Progenitor cell of endocrine pancreas (in vitro differentiated cells): ENCODE measurements at regions not wholly inside any gene's neighbourhood (a gene's known extent, or its start where the extent isn't known, plus 50 kb on each side); places are given as distances from the start of the nearest gene placed in this dataset.

Experiments used
- DNase-seq: peaks from one replicate; pipeline ENCODE4 v3.0.0; 2021; ENCODE audit warnings: low spot score; ENCODE audit not compliant: unreplicated experiment
- H3K27ac Mint-ChIP-seq: 2 replicates; pipeline ENCODE4 v1.8.0; 2021; ENCODE audit warnings: mild to moderate bottlenecking, moderate library complexity, mixed read lengths
- H3K27me3 Mint-ChIP-seq: 2 replicates; pipeline ENCODE4 v1.8.0; 2021; ENCODE audit warnings: mixed read lengths
- H3K36me3 Mint-ChIP-seq: 2 replicates; pipeline ENCODE4 v1.8.0; 2022; ENCODE audit warnings: mixed read lengths; ENCODE audit not compliant: insufficient read depth
- H3K4me1 Mint-ChIP-seq: 2 replicates; pipeline ENCODE4 v1.8.0; 2021; ENCODE audit warnings: low read depth, mixed read lengths
- H3K4me3 Mint-ChIP-seq: 2 replicates; pipeline ENCODE4 v1.8.0; 2021; ENCODE audit warnings: low read depth, mild to moderate bottlenecking, moderate library complexity, mixed read lengths
- H3K9me3 Mint-ChIP-seq: 2 replicates; pipeline ENCODE4 v1.8.0; 2021; ENCODE audit warnings: low read depth, mixed read lengths
- CTCF ChIP-seq: fragments of 200-600 bp; sonication (generic); IDR thresholded peaks from one replicate; pipeline ENCODE4 v1.5.0; 2021; ENCODE audit warnings: antibody characterized with exemption, mild to moderate bottlenecking; ENCODE audit not compliant: unreplicated experiment

GRCh38 chr6:63394656-63395308, 75.0 kb upstream of the LGSN start:
- H3K36me3 Mint-ChIP-seq: no peaks in the 10 kb centered on the region
- H3K27ac Mint-ChIP-seq: no peak overlapping the region
- peaks cover 13% of the 10 kb centered on the region for H3K4me1 Mint-ChIP-seq
- no peak overlapping the region for H3K4me3 Mint-ChIP-seq
- no peak for DNase-seq
- no peaks in the 10 kb centered on the region for H3K9me3 Mint-ChIP-seq
- TF ChIP-seq CTCF: no peak
- H3K27me3 Mint-ChIP-seq: no peaks in the 10 kb centered on the region

GRCh38 chr6:63395381-63395780, 75.6 kb upstream of the LGSN start:
- no peak overlapping the region for H3K4me3 Mint-ChIP-seq
- H3K36me3 Mint-ChIP-seq: no peaks in the 10 kb centered on the region
- no peak for TF ChIP-seq CTCF
- no peak overlapping the region for H3K27ac Mint-ChIP-seq
- no peaks in the 10 kb centered on the region for H3K9me3 Mint-ChIP-seq
- no peaks in the 10 kb centered on the region for H3K27me3 Mint-ChIP-seq
- H3K4me1 Mint-ChIP-seq: peaks cover 13% of the 10 kb centered on the region
- no peak for DNase-seq

GRCh38 chr6:63403725-63404124, 83.9 kb upstream of the LGSN start:
- Mint-ChIP-seq H3K9me3 (no peaks in the 10 kb centered on the region), H3K4me1 (peaks cover 10% of the 10 kb centered on the region), H3K27me3 (no peaks in the 10 kb centered on the region), H3K4me3 (no peak overlapping the region), H3K27ac (no peak overlapping the region), H3K36me3 (no peaks in the 10 kb centered on the region)
- no peak for DNase-seq
- no peak for TF ChIP-seq CTCF

GRCh38 chr6:63410435-63411426, 90.9 kb upstream of the LGSN start:
- Mint-ChIP-seq H3K9me3 (no peaks in the 10 kb centered on the region), H3K27ac (no peak overlapping the region), H3K4me3 (no peak overlapping the region), H3K4me1 (no peaks in the 10 kb centered on the region), H3K27me3 (no peaks in the 10 kb centered on the region), H3K36me3 (no peaks in the 10 kb centered on the region)
- no peak for DNase-seq
- TF ChIP-seq CTCF: no peak

GRCh38 chr6:63415286-63415685, 95.5 kb upstream of the LGSN start:
- H3K4me1 Mint-ChIP-seq: no peaks in the 10 kb centered on the region
- H3K4me3 Mint-ChIP-seq: no peak overlapping the region
- no peaks in the 10 kb centered on the region for H3K27me3 Mint-ChIP-seq
- H3K27ac Mint-ChIP-seq: no peak overlapping the region
- no peak for DNase-seq
- no peak for TF ChIP-seq CTCF
- H3K9me3 Mint-ChIP-seq: no peaks in the 10 kb centered on the region
- H3K36me3 Mint-ChIP-seq: no peaks in the 10 kb centered on the region
